ENCODE measurements at regions not wholly inside any gene's neighbourhood (a gene's known extent, or its start where the extent isn't known, plus 50 kb on each side); places are given as distances from the start of the nearest gene placed in this dataset.

- H3K27ac ChIP-seq (ENCODE audit: low read depth in 1 of 2, low read length in 2 of 2) = no peak overlapping the region
- H3K27me3 ChIP-seq (ENCODE audit: control insufficient read depth in 4 of 4, insufficient read depth in 4 of 4, low read length in 3 of 4) = no peaks in the 10 kb centered on the region
- H3K9me3 ChIP-seq (ENCODE audit: control insufficient read depth in 4 of 4, low read length in 3 of 4) = no peaks in the 10 kb centered on the region
- WGBS = 77% methylated on average over 8 of the region's 8 CpGs
- H3K4me3 ChIP-seq (ENCODE audit: low read depth in 1 of 3, low read length in 3 of 3) = no peak overlapping the region
- no peaks in the 10 kb centered on the region for H3K4me1 ChIP-seq (ENCODE audit: control insufficient read depth in 4 of 4, insufficient read depth in 4 of 4, low read length in 3 of 4)
- no peak overlapping the region for H3K9ac ChIP-seq (ENCODE audit: low read depth in 1 of 2, low read length in 2 of 2)
- no peaks in the 10 kb centered on the region for H3K36me3 ChIP-seq (ENCODE audit: control insufficient read depth in 4 of 4, insufficient read depth in 3 of 4, low read depth in 1 of 4, low read length in 3 of 4)
- no peak for DNase-seq (ENCODE audit: low spot score)
- no peak for TF ChIP-seq RXRA (IDR thresholded peaks at IDR 0.05)
- TF ChIP-seq NR2F2 (IDR thresholded peaks at IDR 0.05) = no peak
- TF ChIP-seq EGR1 (IDR thresholded peaks at IDR 0.05; ENCODE audit: low read depth in 2 of 2) = no peak
- TF ChIP-seq SP1 (IDR thresholded peaks at IDR 0.05) = no peak
- no peak for TF ChIP-seq FOXA2 (IDR thresholded peaks at IDR 0.05)
- TF ChIP-seq YY1 (IDR thresholded peaks at IDR 0.05) = no peak
- TF ChIP-seq RAD21 (IDR thresholded peaks at IDR 0.05) = no peak
- TF ChIP-seq, protein P1, sequence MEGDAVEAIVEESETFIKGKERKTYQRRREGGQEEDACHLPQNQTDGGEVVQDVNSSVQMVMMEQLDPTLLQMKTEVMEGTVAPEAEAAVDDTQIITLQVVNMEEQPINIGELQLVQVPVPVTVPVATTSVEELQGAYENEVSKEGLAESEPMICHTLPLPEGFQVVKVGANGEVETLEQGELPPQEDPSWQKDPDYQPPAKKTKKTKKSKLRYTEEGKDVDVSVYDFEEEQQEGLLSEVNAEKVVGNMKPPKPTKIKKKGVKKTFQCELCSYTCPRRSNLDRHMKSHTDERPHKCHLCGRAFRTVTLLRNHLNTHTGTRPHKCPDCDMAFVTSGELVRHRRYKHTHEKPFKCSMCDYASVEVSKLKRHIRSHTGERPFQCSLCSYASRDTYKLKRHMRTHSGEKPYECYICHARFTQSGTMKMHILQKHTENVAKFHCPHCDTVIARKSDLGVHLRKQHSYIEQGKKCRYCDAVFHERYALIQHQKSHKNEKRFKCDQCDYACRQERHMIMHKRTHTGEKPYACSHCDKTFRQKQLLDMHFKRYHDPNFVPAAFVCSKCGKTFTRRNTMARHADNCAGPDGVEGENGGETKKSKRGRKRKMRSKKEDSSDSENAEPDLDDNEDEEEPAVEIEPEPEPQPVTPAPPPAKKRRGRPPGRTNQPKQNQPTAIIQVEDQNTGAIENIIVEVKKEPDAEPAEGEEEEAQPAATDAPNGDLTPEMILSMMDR (IDR thresholded peaks at IDR 0.05; ENCODE audit: low read depth, low read length, missing input control) = no peak
- no peak for TF ChIP-seq JUND (IDR thresholded peaks at IDR 0.05)
- no peak for TF ChIP-seq GABPA (IDR thresholded peaks at IDR 0.05 in 1 of 2, conservative IDR thresholded peaks at IDR 0.05 in 1 of 2)
- TF ChIP-seq HNF4G (IDR thresholded peaks at IDR 0.05) = no peak
- TF ChIP-seq REST (IDR thresholded peaks at IDR 0.05) = no peak
- TF ChIP-seq, protein P2, sequence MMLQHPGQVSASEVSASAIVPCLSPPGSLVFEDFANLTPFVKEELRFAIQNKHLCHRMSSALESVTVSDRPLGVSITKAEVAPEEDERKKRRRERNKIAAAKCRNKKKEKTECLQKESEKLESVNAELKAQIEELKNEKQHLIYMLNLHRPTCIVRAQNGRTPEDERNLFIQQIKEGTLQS (IDR thresholded peaks at IDR 0.05) = no peak
- TF ChIP-seq, protein P3, sequence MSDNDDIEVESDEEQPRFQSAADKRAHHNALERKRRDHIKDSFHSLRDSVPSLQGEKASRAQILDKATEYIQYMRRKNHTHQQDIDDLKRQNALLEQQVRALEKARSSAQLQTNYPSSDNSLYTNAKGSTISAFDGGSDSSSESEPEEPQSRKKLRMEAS (IDR thresholded peaks at IDR 0.05) = no peak
- TF ChIP-seq HNF4A (conservative IDR thresholded peaks at IDR 0.05) = no peak
- TF ChIP-seq, protein P4, sequence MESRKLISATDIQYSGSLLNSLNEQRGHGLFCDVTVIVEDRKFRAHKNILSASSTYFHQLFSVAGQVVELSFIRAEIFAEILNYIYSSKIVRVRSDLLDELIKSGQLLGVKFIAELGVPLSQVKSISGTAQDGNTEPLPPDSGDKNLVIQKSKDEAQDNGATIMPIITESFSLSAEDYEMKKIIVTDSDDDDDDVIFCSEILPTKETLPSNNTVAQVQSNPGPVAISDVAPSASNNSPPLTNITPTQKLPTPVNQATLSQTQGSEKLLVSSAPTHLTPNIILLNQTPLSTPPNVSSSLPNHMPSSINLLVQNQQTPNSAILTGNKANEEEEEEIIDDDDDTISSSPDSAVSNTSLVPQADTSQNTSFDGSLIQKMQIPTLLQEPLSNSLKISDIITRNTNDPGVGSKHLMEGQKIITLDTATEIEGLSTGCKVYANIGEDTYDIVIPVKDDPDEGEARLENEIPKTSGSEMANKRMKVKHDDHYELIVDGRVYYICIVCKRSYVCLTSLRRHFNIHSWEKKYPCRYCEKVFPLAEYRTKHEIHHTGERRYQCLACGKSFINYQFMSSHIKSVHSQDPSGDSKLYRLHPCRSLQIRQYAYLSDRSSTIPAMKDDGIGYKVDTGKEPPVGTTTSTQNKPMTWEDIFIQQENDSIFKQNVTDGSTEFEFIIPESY (IDR thresholded peaks at IDR 0.05) = no peak
Observed at GRCh38 chr2:35871672-35872071, 483.9 kb upstream of the CRIM1 start.

DNA sequence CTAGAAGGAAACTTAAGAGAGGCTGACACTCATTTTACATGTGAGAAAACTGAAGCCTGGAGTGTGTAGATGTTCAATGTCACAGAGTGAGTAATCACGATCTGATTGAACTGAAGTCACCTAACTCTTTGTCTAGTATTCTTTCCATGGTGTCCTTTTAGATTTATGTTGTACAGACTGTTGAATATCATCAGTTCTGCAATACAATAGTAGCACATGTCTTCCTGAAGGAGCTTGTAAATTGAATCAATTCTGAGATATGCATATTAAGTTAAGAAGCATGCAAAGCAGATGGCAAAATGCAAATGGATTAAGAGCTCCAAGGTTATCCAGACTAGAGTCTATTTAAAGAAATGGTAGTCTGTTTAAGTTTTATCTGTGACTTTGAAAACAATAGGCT lies 484.9 kb upstream of the CRIM1 start:
- H3K27ac ChIP-seq (ENCODE audit: low read depth in 1 of 2, low read length in 2 of 2) = no peak overlapping the region
- no peaks in the 10 kb centered on the region for H3K4me1 ChIP-seq (ENCODE audit: control insufficient read depth in 4 of 4, insufficient read depth in 4 of 4, low read length in 3 of 4)
- H3K4me3 ChIP-seq (ENCODE audit: low read depth in 1 of 3, low read length in 3 of 3) = no peak overlapping the region
- H3K36me3 ChIP-seq (ENCODE audit: control insufficient read depth in 4 of 4, insufficient read depth in 3 of 4, low read depth in 1 of 4, low read length in 3 of 4) = no peaks in the 10 kb centered on the region
- H3K27me3 ChIP-seq (ENCODE audit: control insufficient read depth in 4 of 4, insufficient read depth in 4 of 4, low read length in 3 of 4) = no peaks in the 10 kb centered on the region
- 58% methylated on average over 1 of the region's 1 CpG for WGBS
- no peak overlapping the region for H3K9ac ChIP-seq (ENCODE audit: low read depth in 1 of 2, low read length in 2 of 2)
- no peak for DNase-seq (ENCODE audit: low spot score)
- no peaks in the 10 kb centered on the region for H3K9me3 ChIP-seq (ENCODE audit: control insufficient read depth in 4 of 4, low read length in 3 of 4)
- TF ChIP-seq, protein P2 (IDR thresholded peaks at IDR 0.05) = no peak
- TF ChIP-seq HNF4G (IDR thresholded peaks at IDR 0.05) = no peak
- TF ChIP-seq TAF1 (conservative IDR thresholded peaks at IDR 0.05) = no peak
- TF ChIP-seq FOXA1 (IDR thresholded peaks at IDR 0.05) = no peak
- no peak for TF ChIP-seq FOXA2 (IDR thresholded peaks at IDR 0.05)
- no peak for TF ChIP-seq YY1 (IDR thresholded peaks at IDR 0.05)
- TF ChIP-seq, protein P1 (IDR thresholded peaks at IDR 0.05; ENCODE audit: low read depth, low read length, missing input control) = no peak
- TF ChIP-seq, protein P3 (IDR thresholded peaks at IDR 0.05) = no peak
- TF ChIP-seq, protein P4 (IDR thresholded peaks at IDR 0.05) = no peak
- TF ChIP-seq HNF4A (conservative IDR thresholded peaks at IDR 0.05) = no peak
- no peak for TF ChIP-seq RAD21 (IDR thresholded peaks at IDR 0.05)
- no peak for TF ChIP-seq EGR1 (IDR thresholded peaks at IDR 0.05; ENCODE audit: low read depth in 2 of 2)
- TF ChIP-seq JUND (IDR thresholded peaks at IDR 0.05) = no peak
- TF ChIP-seq GABPA (IDR thresholded peaks at IDR 0.05 in 1 of 2, conservative IDR thresholded peaks at IDR 0.05 in 1 of 2) = no peak
- TF ChIP-seq RXRA (IDR thresholded peaks at IDR 0.05) = no peak
- no peak for TF ChIP-seq NR2F2 (IDR thresholded peaks at IDR 0.05)
